AG08396 (cell line): ENCODE measurements at regions not wholly inside any gene's neighbourhood (a gene's known extent, or its start where the extent isn't known, plus 50 kb on each side); places are given as distances from the start of the nearest gene placed in this dataset.

Source experiments
- DNase-seq: peaks from one replicate; pipeline ENCODE4 v3.0.0; 2012; ENCODE audit warnings: low spot score, mixed read lengths

GRCh38 chr1:219316066-219316465, 142.4 kb downstream of the LYPLAL1 start:
- no peak for DNase-seq

- no peak for DNase-seq
Observed at GRCh38 chr1:219313961-219314360, 140.3 kb downstream of the LYPLAL1 start.

GRCh38 chr1:219312967-219313366, 139.3 kb downstream of the LYPLAL1 start:
- peak; percentile 18 for DNase-seq

DNA sequence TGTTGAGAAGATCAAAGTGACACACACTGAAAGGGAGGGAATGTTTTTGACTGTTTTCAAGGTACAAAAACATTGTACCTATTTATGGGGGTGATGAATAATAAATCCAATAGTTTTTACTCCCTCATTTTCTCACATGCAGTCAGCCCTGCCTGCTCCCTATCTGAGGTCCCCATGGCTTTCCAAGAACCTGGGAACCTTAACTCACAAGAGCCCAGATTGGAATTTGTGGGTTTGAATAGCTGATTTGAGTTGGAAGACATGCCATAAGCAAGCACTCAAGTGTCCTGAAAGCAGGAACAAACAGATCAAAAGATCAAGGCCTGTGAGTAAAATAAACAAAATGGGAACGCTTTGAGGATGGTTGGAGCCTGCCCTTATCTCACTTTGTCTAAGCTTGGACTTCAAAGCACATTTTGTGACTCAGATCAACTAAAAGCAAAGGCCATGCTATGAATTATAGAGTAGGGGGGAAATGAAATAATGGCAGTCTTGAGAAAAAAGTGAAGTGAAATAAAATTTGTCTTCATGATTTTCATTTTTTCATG, 136.6 kb downstream of the LYPLAL1 start:
- DNase-seq: no peak

- no peak for DNase-seq
Observed at GRCh38 chr1:219308367-219308766, 134.7 kb downstream of the LYPLAL1 start.

DNA sequence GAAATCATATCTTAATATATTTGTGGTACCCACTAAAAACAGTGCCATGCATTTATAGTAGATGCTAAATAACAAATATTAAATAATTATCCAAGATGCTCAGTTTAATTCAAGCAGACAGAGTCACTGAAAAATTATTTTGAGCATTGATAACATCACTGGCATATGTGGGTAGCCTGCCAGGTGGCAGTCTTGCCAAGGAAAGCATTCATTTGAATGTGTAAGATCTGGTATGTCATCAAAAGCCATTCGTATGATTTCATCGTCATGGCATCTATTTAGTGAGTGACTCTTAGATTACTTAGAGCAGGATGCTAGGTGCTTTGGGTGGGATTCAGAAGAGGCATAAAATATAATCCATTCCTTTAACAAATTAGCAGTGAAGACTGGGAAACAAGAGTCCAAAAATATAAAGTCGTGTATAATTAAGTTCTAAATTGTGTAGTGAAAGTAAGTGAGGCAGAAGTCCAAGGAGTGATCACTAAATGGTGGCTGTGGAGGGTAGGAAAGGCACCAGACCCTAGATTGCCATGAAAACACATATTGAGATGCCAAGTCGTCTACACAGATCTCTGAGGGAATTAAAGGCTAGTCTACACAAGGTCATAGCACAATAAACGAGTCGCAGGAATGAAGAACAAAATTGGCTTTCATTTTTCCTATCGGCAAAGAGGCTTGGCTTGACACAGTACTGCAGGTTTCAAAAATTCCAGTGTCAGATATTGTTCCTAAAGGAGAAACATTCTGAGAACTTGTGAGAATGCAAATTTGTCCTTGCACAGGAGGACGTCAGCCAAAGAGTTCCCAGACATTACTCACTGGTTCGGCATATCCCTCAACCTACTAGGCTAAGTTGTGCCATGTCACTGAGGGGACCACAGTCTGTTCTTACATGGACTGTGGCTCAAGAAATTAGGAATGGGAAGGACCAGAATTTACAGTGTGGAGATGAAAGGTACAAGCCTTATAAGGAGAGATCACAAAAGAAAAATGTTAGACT, 130.8 kb downstream of the LYPLAL1 start:
- DNase-seq: peak; percentile 14

DNA sequence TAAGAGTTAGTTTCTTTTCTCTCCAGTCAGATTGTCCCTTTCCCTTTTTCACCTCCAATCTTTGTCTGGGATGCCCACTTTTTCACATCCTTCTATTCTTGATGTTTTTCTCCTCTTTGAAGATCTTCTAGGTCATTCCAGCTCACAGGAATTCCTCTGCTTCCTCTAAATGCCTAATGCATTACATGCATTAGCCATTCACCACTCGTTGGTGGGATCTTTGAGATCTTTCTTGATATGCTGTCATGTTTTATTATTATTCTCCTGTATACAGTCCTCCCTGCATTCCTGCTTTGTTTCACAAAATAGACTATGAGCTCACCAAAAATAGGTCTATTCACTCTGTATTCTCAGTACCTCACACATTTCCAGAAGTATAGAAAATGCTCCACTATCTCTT, 129.0 kb downstream of the LYPLAL1 start:
- no peak for DNase-seq

DNA sequence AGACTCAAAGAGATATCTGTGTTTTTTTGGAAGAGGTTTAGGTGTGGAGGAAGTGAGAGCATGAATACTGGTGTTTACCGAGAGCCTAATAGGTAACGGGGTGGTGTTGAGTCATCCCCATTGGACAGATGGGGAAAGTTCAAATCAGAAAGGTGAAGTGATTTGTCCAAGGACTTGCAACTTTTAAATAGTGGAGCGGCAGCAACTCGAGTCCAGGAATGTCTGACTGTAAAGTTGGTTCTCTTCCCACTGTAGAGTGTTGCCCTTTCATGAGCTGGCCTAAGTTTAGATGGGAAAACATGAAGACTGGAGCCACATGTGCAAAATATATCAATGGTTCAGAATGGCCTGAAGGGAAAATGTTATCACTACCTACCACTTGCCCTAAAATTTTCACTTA, 125.7 kb downstream of the LYPLAL1 start:
- DNase-seq: no peak

DNA sequence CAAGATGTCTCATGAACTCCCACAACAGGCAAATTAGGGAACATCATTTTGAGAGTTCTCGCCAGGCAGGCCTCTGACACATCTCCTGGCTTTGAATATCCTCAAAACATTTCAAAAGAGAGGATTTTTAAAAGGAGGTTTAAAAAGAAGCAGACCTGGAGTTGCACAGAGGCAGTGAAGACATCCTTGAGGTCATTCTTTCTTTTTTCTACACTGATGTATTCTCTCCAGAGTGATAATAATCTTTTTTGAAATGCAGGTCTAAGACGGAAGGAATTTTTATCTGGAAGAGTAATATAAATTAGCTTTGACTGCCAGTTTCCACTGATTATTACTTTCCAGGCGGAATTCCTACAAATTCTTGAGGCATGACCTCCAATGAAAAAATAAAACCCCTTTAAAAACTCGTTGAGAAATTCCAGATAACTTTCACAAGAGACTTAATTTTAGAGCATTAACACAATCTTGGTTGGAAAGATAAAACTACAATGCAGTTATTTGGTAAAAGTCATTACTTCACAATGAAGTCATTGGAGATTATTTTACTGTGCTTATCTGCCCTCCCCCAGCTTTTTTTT, 125.0 kb downstream of the LYPLAL1 start:
- DNase-seq: no peak

- DNase-seq: no peak
Observed at GRCh38 chr1:219296430-219297355, 123.0 kb downstream of the LYPLAL1 start.

DNA sequence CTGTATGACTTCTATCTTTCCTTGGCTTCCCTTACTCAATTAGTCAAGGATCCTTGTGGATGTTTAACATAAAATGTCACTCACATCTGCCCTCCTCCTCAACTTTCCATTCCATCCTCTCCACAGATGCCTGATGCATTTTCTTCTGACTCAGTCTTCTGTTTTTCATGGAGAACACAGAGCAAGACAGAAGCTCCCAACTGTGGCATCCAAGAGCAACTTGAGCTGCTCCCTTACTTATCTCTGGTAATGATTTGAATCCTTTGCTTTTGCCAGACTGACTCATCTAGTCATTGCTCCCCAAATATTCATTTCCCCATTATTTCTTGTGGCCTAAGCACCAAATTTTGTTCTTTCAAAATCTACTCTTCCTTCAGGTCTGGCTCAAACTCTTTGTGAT, 120.6 kb downstream of the LYPLAL1 start:
- DNase-seq: no peak

- no peak for DNase-seq
Observed at GRCh38 chr1:219293410-219293809, 119.7 kb downstream of the LYPLAL1 start.

DNA sequence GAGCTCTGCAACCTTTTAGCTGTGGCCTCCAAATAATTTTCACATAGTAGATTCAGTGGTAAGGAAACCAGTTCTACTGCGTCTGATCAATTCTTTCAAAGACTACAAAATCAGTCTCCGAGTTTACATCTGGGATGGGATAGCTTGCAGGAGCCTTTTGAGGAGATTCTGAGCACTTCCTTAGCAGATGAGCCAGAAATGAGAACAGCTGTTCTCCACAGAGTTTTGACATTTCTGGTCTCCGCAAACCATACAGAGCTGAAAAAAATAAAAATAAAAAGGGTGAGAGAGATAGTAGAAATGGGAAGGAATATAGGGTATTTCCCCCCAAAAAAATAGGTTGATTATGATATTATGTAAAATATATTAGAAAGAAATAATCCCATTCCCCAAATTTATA, 119.3 kb downstream of the LYPLAL1 start:
- no peak for DNase-seq

- DNase-seq: no peak
Observed at GRCh38 chr1:219292341-219292740, 118.7 kb downstream of the LYPLAL1 start.

GRCh38 chr1:219289171-219289570, 115.5 kb downstream of the LYPLAL1 start:
- DNase-seq: no peak

GRCh38 chr1:219283541-219283940, 109.9 kb downstream of the LYPLAL1 start:
- no peak for DNase-seq

GRCh38 chr1:219281831-219282230, 108.2 kb downstream of the LYPLAL1 start:
- no peak for DNase-seq

DNA sequence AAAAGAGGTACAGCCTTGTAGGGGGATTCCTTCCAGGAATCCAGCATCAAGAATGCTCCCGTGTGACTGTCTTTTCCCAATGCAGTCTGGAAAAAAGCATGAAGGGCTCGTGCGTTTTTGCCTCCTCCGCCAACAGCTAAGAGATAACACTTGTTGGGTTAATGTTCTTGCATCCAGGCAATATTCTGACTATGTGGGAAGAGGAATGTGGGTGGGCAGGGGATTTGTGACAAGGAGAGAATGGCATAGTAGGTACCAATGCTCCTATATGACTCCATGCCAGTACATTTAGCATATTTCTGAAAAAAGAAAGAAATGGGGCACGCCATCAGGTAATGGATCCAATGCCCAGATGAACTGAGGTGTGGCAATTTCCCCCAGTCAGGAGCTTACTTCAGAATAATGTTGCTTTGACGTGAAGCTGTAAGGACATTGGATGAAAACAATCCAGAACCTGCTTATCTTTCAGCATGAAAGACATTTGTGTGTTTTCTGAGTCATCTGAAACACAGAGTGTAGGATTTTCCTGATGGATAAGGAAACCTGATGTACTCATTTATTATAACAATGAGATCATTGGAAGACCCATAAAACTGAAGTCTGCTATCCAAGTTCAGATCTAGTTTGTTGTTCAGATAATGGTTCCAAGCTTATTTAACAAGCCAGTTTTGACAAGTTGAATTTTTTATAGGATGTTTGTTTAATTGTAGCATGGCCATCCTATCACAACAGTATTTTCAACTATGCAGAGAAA, 105.5 kb downstream of the LYPLAL1 start:
- no peak for DNase-seq

GRCh38 chr1:219278288-219278687, 104.6 kb downstream of the LYPLAL1 start:
- DNase-seq: no peak

GRCh38 chr1:219277304-219278105, 103.8 kb downstream of the LYPLAL1 start:
- DNase-seq: no peak
